ENCODE measurements at regions not wholly inside any gene's neighbourhood (a gene's known extent, or its start where the extent isn't known, plus 50 kb on each side); places are given as distances from the start of the nearest gene placed in this dataset.

- TF ChIP-seq GATA2 (IDR thresholded peaks at IDR 0.05; ENCODE audit: low read depth, low read length) (no peak), GATA3 (IDR thresholded peaks at IDR 0.05; ENCODE audit: low read depth, low read length) (no peak)
Measured at GRCh38 chr14:22502007-22502406, 87.0 kb downstream of the DAD1 start.
